Caki2 (cell line): ENCODE measurements at regions not wholly inside any gene's neighbourhood (a gene's known extent, or its start where the extent isn't known, plus 50 kb on each side); places are given as distances from the start of the nearest gene placed in this dataset.
"Not testable (repeated sequence)": the region's sequence is repeated elsewhere in the genome, so short reads cannot be mapped to it uniquely, and the experiment has no call there.

ENCODE experiments used
- DNase-seq: peaks from one replicate; pipeline ENCODE4 v3.0.0-alpha.2; 2015; ENCODE audit warnings: low read depth
- in situ Hi-C: cut with HindIII; loops from 2 replicates; pipeline ENCODE4 v1.10.0; 2016; ENCODE audit warnings: low sequenced_read_pairs, low pct_unique_long_range_greater_than_20kb, mixed read lengths

DNA sequence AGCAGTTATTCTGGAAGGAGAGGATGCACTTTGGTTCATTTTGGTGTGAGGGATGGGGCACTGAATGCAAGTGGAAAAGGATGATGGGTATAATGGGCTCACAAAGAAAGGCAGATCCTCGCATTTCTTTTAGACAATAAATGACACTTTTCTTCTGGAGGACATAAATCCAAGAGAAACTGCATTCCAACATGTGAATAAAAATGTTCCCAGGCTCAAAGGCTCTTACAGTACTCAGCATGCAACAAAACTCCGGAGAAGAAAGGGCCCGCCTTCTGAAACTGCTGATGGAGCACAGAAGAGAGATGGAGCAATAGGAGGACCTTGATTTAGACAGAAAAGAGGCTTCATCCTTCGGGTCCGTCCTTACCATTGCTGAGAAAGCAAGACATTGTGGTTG is 538.2 kb upstream of the DPP6 start:
- no peak for DNase-seq
- in situ Hi-C loops, result no loop called here

DNA sequence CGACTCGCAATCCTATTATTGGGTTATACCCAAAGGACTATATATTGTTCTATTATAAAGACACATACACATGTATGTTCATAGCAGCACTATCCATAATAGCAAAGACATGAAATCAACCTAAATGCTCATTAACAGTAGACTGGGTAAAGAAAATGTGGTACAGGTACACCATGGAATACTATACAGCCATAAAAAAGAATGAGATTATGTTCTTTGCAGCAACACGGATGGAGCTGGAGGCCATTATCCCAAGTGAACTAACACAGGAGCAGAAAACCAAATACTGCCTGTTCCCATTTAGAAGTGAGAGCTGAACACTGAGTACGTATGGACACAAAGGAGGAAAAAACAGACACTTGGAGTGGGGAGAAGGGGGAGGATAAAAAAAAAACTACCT is 536.8 kb upstream of the DPP6 start:
- in situ Hi-C loops, result no loop called here

DNA sequence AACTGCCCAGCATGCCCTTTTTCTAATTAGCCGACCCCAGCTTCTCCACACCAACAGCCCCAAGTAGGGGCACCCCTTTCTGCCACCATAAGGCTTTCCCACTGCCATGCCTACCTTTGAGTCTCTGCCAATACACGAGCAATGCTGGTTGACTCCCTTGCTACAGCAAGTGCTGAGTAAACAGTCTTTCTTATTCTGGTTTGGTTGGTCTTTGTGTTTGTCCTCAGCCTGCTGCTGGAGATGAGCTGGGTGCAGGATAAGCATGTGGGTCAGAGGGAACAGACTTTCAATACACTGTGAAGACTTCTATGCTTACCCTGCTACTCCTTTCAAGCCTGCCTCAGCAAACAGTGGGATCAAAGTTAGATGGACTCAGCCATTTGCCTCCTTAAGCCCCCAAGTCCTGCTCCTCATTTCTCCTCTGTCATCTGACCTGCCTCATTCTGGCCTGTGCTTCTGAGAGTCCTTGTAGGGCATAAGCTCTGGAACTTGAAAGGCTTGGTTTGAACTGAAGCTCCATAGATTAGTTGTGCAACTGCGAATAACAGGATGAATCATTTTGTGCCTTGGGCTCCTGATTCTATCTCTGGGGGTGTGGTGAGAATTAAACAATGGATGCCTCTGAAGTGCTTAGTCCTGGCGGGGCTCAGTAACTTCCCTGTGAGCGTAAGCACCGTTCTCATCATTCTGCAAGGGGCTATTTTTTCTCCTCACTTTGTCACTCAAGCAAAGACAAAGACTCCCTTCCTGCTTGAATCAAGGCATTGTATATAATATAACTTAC is 533.8 kb upstream of the DPP6 start:
- DNase-seq, result no peak
- in situ Hi-C loops, result no loop called here

More for the DNA sequence above, 536.8 kb upstream of the DPP6 start:
- DNase-seq, result no peak

DNA sequence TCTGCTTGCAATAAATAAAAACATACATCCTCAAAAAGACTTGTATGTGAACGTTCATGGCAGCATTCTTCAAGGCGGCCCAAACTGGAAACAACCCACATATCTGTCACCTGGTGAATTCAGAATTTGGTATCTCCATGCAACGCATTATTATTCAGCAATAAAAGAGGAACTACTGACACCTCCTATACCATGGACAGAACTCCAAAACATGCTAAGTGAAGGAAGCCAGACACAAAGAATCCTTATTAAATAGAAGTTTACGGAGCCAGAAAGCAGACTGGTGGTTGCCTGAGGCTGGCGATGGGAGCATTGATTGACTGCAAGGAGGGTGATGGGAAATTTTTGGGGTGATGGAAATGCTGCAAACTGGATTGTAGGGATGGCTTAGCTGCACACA is 530.8 kb upstream of the DPP6 start:
- no peak for DNase-seq
- in situ Hi-C loops, result no loop called here

DNA sequence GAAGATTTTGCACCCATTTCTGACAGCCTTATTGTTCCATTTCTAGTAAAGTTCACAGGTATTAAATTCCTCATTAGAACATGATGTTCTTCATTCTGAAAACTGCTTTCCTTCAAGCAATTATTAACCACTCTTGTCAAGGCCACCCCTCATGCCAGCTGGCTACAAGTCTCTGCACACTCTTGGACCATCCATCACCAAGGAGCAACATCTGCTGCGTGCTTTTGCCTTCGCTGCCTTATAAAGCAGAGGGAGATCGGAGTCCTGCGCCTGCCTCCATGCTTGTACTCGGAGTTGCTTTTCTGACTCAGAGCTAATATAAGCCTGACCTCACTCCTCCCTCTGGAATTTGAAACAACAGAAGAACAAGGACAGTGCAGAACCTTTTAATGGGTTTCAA is 529.9 kb upstream of the DPP6 start:
- in situ Hi-C loops, result no loop called here

DNA sequence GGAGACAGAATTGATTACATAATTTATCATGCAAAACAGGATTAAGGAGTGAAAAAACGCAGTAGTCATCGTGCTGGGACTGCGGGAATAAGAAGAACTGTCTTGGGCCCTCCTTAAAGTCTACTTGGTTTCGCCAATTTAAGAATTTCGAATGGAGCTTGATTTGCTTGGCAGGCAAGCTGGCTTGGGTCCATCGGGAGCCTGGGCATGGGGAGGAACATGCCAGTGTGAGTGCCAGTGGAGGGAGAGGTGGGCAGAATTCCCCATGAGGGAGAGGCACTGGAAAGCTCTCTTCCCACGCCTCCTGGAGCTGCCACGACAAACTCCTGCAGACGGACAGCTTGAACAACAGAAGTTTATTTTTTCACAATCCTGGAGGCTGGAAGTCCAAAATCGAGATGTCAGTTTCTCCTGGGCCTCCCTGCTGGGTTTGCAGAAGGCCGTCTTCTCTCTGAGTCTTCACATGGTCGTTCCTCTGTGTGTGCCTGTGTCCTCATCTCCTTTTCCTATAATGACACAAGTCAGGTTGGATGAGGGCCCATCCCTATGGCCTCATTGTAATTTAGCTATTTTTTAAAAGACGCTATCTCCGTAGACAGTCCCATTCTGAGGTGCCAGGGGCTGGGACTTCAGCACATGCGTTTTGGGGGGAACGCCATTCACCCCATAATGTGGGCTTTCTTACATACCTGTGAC is 528.7 kb upstream of the DPP6 start:
- no peak for DNase-seq
- in situ Hi-C loops, result no loop called here

More for the DNA sequence above, 529.9 kb upstream of the DPP6 start:
- DNase-seq, result no peak

DNA sequence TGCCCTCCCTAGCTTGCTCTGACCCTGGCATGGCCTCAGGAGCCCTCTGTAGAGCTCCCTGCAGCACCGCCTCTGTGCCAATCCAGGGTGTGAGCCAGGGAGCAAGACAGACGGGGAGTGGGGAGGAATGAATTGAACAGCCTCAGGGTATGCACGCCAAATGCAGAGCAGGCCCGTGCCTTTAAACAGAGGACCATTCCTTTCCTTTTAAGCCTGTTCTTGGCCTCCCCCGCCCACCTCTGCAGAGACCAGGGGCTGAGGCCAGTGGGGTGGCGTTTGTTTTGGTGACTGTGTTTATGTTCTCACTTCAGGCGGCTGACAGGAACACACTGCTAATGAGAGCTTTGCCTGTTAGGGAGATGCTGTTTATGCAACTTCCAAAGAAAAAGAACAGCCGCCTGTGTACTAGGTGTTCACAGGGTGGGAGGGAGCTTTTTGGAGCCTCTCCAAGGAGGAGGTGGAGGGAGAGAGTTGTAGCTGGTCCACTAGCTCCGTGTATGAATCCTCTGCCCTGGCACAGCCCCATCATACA is 528.1 kb upstream of the DPP6 start:
- in situ Hi-C loops, result no loop called here
- DNase-seq, result no peak

DNA sequence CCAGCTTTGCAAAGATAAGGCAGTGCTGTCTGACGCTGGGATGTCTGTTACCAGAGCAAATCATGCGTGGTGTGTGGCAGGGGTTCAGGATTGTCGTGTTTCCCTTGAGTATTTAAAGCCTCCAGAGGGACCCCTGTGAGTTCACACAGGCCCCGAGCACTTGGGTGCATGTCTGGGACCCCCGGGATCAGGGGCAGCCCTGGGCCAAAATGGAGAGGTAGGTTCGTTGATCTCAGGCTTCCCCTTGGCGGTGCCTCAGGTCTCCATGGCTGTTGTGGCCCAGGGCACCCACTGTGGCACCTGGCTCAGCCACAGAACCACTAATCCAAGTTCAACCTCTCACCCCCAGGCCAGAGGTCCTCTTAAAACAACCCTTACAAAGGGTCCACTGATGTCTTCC is 523.1 kb upstream of the DPP6 start:
- in situ Hi-C loops, result no loop called here
- DNase-seq, result no peak

DNA sequence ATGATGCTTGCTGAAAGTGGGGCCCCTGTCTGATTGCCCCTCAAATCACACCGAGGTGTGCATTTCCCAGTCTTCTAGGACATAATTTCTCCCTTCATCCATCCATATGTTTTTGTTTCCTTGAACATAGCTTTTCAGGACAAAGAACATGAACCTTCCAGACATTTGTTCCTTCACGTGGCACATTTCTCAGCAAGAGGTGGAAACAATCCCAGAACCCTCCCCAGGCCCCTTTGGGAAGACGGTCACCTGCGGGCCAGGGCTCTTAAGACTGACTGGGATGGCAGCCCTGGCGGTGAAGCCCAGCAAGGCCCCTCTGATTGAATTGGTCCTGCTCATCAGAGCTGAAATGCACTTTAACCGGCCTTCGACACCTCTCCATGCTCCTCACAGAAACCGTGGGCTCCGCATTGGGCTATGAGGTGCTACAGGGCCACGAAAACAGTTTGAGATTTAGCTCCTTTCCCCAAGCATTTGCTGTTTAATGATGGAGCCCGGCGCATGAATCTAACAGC is 522.5 kb upstream of the DPP6 start:
- in situ Hi-C loops, result no loop called here
- DNase-seq, result no peak

DNA sequence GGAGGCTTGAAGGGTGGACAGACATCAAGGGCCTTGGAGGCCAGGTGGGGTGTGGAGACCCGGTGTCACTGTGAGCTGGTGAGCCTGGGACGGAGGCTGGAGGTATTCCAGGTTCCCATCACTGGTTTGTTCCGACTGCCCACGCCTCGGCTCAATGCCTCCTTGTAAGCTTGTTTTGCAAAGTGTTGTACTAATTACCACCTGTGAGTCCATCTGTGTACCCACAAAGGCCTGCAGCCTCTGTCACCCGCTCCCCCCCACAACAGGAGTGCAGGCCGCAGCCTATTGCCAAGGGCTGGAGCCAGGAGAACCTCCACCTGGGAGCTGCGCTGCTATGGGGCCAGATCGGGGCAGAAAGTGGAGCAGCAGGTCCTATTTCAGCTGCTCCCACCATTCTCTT is 521.8 kb upstream of the DPP6 start:
- in situ Hi-C loops, result no loop called here

DNA sequence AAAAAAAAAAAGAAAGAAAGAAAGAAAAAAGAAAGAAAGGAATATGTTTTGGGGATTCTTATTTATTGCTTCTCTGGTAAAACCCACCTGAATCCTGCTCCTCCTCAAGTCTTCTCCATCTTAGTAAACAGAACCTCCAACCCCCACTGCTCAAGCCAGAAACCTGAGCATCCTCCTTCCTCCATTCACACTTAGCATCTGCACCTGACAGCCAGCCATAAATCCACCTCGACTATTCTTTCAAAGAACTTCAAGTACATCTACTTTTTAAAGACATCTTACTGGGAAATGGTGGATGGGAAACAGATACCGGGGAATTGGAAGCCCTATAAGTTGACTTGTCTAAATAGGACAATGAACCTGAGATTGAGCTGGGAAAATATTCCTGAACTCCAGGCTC is 519.9 kb upstream of the DPP6 start:
- DNase-seq, result no peak
- in situ Hi-C loops, result no loop called here

More for the DNA sequence above, 521.8 kb upstream of the DPP6 start:
- DNase-seq, result no peak

DNA sequence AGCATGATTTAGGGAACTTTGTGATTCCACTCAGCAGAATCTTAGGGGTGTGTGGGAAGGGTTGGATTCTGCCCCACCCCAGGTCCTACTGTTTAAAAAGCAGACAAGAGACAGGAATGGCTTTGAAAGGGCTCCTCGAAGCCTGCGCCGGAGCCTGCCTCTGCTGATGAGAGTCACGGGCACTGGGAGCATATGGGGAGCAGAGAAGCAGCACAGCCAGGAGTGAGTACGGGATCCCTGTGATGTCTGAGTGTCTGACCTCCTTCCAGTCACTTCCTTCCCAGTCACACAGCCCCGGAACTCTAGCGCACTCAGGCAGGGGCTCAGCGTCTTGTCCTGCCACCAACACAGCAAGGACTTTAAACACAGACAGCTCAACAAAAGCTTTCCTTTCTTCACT is 514.9 kb upstream of the DPP6 start:
- no peak for DNase-seq
- in situ Hi-C loops, result no loop called here

DNA sequence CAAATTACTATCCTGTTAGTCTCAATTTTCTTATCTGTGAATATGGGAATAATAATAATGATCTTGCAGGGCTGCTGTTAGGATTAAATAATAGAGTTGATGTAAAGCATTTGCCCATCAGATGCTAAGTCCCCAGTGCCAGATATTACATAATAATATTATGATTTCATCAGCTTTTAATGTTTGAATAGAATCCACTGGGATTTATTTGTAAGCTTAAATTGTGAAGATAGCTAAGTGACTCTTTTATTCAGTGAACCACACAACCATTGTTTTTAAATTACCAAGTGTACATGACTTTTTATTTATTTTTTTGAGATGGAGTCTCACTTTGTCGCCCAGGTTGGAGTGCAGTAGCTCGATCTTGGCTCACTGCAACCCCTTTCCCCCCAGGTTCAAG is 510.3 kb upstream of the DPP6 start:
- DNase-seq, result no peak
- in situ Hi-C loops, result no loop called here

DNA sequence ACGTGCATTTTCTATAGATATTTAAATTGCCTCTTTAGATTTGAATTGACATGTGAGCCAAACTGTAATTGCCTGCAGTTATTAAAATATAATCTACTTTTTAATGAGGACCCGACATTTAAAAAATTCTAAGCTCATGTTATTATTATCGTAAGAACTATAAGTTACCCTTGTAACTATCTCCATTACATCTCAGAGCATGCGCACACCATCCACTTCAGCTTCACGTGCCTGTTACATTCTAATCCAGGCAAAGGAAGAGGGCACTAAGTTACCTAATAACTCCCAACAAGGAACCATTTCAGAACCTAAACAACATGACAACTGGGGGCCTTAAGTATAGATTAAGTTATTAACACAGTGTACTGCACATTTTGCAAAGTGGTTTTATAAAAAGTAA is 509.0 kb upstream of the DPP6 start:
- in situ Hi-C loops, result no loop called here
- DNase-seq, result no peak

DNA sequence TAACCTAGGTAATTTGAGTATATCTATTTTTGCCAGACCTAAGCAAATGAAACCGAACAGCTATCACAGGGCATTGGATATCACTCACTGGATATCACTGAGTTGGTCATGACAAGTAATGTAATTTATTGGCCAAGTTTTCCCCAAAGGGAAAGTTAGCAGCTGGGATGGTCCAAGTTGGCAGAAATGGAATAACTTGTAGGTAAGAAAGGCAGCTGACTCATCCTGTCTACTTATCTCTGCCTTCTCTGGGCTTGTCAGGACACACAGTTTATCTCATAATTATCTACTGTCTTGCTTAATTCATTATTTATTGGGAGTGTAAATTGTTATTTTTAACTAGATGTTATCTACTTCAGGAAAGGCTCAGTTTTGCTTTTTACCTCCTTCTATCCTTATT is 502.0 kb upstream of the DPP6 start:
- in situ Hi-C loops, result no loop called here

DNA sequence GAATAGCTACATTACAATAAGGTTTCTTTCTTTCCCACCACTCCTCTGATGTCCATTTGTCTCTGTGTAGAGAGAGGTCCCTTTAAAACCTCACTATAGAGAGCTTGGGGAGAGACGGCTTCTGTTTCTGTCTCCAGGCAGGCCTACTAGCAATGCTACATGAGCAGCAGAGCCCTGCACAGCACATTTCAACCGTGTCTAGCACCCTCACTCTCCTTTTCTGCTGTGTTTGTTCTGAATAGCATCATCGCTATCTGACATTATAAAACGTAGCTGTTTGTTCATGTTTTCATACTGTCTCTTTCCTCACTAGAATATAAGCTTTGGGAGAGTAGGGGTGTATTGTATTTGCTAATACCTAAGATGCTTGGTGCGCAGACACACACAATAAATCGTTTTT is 487.8 kb upstream of the DPP6 start:
- in situ Hi-C loops, result no loop called here
- no peak for DNase-seq

More for the DNA sequence above, 502.0 kb upstream of the DPP6 start:
- DNase-seq, result no peak

DNA sequence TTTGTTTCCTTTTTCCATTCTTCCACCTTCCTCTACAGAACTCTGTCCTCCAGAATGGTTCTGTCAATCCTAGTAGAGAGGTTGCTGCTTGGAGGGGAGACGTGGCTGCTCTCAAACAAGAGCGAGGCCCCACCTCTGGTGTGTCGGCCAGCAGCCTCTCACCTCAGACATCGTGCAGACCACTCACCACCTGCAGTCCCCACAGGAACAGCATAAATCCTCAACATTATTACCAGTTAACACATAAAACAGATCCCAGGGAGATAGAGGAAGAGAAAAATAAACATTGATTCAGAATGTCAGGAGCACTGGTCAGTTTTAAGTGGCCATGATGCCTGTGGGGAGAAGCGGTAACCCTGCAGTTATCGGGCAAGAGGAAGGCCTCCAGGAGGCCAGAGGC is 485.9 kb upstream of the DPP6 start:
- DNase-seq, result no peak
- in situ Hi-C loops, result no loop called here

DNA sequence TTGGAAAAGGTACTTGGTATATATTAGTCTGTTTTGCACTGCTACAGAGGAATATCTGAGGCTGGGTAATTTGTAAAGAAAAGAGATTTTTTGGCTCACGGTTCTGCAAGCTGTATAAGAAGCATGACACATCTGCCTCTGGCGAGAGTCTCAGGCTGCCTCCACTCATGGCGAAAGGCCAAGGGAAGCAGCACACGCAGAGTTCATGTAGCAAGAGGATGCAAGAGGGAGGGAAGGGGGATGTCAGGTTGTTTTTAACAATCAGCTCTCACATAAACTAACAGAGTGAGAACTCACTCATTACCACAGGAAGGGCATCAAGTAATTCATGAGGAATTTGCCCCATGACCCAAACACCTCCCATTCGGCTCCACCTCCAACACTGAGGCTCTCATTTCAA is 484.8 kb upstream of the DPP6 start:
- DNase-seq, result no peak
- in situ Hi-C loops, result no loop called here

DNA sequence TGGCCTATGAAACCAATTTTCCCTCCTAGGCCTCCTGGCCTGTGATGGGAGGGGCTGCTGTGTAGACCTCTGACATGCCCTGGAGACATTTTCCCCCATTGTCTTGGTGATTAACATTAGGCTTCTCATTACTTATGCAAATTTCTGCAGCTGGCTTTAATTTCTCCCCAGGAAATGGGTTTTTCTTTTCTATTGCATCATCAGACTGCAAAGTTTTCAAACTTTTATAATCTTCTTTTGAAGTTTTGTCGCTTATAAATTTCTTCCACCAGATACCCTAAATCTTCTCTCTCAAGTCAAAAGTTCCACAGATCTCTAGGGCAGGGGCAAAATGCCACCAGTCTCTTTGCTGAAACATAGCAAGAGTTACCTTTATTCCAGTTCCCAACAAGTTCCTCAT is 482.7 kb upstream of the DPP6 start:
- DNase-seq, in situ Hi-C loops: not testable (repeated sequence)
